ENCODE measurements at regions not wholly inside any gene's neighbourhood (a gene's known extent, or its start where the extent isn't known, plus 50 kb on each side); places are given as distances from the start of the nearest gene placed in this dataset.

DNA sequence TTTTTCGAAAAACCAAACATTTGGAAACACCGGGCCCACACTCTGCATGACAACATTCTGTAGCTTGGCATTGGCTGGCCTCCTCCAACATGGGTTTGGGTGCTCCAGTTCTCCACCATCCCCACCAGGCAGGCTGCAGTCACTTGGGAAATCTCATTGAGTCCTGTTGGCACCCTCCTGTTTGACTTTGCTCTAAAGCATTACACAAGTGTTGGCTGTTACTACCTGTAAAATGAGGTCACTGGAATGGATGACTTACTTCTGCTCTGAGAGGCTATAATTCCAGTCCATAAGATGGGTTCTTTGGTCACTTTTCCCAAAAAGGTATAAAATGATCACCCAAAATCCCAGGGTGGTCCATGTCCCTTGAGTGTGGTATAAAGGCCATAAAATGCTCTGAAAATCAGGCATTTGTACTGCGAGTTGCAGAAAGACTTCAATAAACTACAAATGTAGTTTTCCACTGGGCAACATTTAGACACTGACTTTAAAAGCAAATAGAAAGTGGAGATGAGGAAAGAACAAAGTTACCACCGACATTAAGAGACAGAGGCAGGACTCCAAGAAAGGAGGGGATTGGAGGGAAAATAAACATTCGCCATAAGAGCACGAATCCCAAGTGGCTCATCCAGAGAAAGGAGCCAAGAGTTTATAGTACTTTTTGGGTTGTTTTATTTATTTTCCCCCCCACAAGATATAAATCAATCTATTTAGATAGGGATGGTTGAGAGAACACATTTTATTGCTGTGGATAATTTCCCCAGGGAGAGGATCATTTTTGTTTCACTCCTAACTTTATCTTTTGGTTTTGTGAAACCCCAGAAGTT lies 295.1 kb downstream of the TLE1 start:
- TF ChIP-seq TAF1 (IDR thresholded peaks at IDR 0.05; ENCODE audit: borderline replicate concordance, insufficient read depth, low read length) (no peak), REST (IDR thresholded peaks at IDR 0.05; ENCODE audit: insufficient read depth in 1 of 2, low read depth in 2 of 2, low read length in 2 of 2) (no peak), POLR2AphosphoS5 (IDR thresholded peaks at IDR 0.05; ENCODE audit: low read depth, low read length) (no peak), FOXP2 (optimal IDR thresholded peaks at IDR 0.05; ENCODE audit: borderline replicate concordance, extremely low read depth, extremely low read length, insufficient read depth) (no peak)

GRCh38 chr9:81391457-81391825 lies 297.9 kb downstream of the TLE1 start:
- TF ChIP-seq FOXP2 (optimal IDR thresholded peaks at IDR 0.05; ENCODE audit: borderline replicate concordance, extremely low read depth, extremely low read length, insufficient read depth) (no peak), SIN3A (IDR thresholded peaks at IDR 0.05; ENCODE audit: borderline replicate concordance, insufficient read depth, low read length) (no peak), POLR2AphosphoS5 (IDR thresholded peaks at IDR 0.05; ENCODE audit: low read depth, low read length) (no peak), REST (IDR thresholded peaks at IDR 0.05; ENCODE audit: insufficient read depth in 1 of 2, low read depth in 2 of 2, low read length in 2 of 2) (no peak), TAF1 (IDR thresholded peaks at IDR 0.05; ENCODE audit: borderline replicate concordance, insufficient read depth, low read length) (no peak)

DNA sequence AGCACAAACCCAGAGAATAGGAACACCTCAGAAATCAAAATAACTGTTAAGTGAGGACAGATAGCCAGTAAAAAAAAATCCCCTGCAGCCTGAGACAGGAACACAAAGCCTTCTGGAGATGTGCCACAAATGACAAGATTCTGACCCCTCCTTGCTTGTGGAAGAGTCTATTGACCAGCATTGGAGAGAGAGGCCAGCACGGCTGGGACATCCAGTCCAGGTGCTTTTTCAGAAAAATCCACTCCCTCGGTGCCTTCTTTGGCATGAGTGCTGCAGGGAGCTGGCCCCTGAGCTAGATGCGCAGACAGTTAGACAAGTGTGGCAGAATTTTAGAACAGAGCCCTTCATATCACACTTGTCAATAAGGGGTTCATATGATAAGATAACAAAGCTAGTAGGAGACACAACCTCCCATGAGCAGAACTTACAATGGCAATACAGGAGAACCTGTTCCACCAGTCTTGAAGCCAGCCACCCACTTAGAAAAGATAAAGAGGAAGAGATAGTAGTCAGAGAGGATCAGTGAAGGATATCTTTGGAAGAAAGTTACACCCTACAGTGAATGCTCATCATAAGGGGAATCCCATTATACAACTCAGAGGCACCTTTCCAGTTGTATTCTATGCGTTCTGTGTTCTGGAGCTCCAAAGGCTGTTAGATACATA lies 298.4 kb downstream of the TLE1 start:
- TF ChIP-seq POLR2AphosphoS5 (IDR thresholded peaks at IDR 0.05; ENCODE audit: low read depth, low read length): no peak
- TF ChIP-seq SIN3A (IDR thresholded peaks at IDR 0.05; ENCODE audit: borderline replicate concordance, insufficient read depth, low read length): no peak
- TF ChIP-seq TAF1 (IDR thresholded peaks at IDR 0.05; ENCODE audit: borderline replicate concordance, insufficient read depth, low read length): 0 out of 2 replicates have a peak, but pooled peaks have one; percentile 9

DNA sequence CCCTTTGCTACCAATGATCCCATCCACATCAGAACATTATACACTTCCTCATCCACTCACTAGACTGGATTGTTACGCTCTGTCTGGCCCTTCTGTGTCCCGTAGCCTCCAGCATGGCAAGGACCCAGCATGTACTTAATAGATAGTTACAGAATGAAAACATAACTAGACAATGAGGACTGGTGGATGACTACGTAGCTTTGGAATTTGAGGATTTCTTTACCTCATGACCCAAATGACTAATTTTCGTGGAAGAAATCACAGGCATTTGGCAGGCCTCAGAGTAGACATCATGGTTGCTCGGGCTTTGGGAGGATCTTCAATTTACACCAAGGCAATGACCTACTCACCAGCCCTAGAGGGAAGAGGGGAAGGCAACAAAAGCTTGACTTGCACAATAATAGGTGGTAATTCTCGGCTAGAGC lies 299.8 kb downstream of the TLE1 start:
- TF ChIP-seq POLR2AphosphoS5 (IDR thresholded peaks at IDR 0.05; ENCODE audit: low read depth, low read length) (no peak), SIN3A (IDR thresholded peaks at IDR 0.05; ENCODE audit: borderline replicate concordance, insufficient read depth, low read length) (no peak), FOXP2 (optimal IDR thresholded peaks at IDR 0.05; ENCODE audit: borderline replicate concordance, extremely low read depth, extremely low read length, insufficient read depth) (no peak), TAF1 (IDR thresholded peaks at IDR 0.05; ENCODE audit: borderline replicate concordance, insufficient read depth, low read length) (no peak), REST (IDR thresholded peaks at IDR 0.05; ENCODE audit: insufficient read depth in 1 of 2, low read depth in 2 of 2, low read length in 2 of 2) (no peak)

DNA sequence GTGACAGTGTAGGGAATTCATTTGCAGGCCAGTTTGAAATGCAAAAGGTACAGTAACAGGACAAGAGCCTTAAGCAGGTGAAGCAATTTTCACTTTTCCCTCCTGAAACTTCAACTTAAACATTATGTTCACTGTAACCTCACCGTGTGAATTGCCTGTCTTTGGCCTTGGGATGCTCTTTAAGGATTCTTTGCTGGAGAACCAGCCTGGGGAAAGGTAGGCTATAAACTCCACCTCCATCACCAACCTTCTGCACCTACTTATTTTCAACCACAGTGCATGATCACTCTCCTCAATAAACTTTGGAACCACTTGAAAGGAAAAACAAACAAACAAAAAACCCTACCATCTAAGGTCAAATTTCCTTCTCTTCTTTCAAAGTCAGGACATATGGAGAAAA lies 300.5 kb downstream of the TLE1 start:
- TF ChIP-seq REST (IDR thresholded peaks at IDR 0.05; ENCODE audit: insufficient read depth in 1 of 2, low read depth in 2 of 2, low read length in 2 of 2) (no peak), FOXP2 (optimal IDR thresholded peaks at IDR 0.05; ENCODE audit: borderline replicate concordance, extremely low read depth, extremely low read length, insufficient read depth) (no peak), TAF1 (IDR thresholded peaks at IDR 0.05; ENCODE audit: borderline replicate concordance, insufficient read depth, low read length) (no peak), SIN3A (IDR thresholded peaks at IDR 0.05; ENCODE audit: borderline replicate concordance, insufficient read depth, low read length) (no peak), POLR2AphosphoS5 (IDR thresholded peaks at IDR 0.05; ENCODE audit: low read depth, low read length) (no peak)
